ENCODE measurements at regions not wholly inside any gene's neighbourhood (a gene's known extent, or its start where the extent isn't known, plus 50 kb on each side); places are given as distances from the start of the nearest gene placed in this dataset.

DNA sequence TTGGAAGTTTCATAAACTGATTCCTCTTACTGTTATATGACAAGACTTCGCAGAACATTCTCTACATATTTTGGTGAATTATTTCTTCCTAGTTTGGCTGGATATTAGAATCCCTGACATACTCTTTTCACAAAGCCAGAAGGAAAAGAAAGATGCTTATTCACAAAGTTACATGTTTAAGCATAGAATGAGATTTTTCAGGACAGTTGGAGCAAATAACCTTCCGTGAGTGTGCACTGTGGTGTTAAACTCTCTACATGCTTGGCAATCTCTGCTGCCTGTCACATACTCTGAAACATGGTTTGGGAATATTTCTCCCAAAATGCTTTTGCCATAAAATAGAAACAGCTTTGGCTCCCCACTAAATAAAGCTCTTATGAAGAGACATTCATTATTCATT lies 230.0 kb upstream of the MTNR1B start:
- H3K4me1 ChIP-seq = peaks cover 5% of the 10 kb centered on the region
- Mint-ChIP-seq H3K27me3 (ENCODE audit: insufficient read depth, low read depth) (no peaks in the 10 kb centered on the region), H3K4me3 (no peak overlapping the region), H3K36me3 (no peaks in the 10 kb centered on the region), H3K27ac (no peak overlapping the region), H3K9me3 (no peaks in the 10 kb centered on the region), H3K4me1 (peaks cover 4% of the 10 kb centered on the region)
- no peaks in the 10 kb centered on the region for H3K27me3 ChIP-seq
- no peaks in the 10 kb centered on the region for H3K79me2 ChIP-seq (ENCODE audit: low read depth)
- no peaks in the 10 kb centered on the region for H4K20me1 ChIP-seq (ENCODE audit: low read depth)
- no peaks in the 10 kb centered on the region for H3K9me3 ChIP-seq (ENCODE audit: low read depth)
- TF ChIP-seq EZH2 (IDR thresholded peaks at IDR 0.05) = no peak
- TF ChIP-seq, protein P1, sequence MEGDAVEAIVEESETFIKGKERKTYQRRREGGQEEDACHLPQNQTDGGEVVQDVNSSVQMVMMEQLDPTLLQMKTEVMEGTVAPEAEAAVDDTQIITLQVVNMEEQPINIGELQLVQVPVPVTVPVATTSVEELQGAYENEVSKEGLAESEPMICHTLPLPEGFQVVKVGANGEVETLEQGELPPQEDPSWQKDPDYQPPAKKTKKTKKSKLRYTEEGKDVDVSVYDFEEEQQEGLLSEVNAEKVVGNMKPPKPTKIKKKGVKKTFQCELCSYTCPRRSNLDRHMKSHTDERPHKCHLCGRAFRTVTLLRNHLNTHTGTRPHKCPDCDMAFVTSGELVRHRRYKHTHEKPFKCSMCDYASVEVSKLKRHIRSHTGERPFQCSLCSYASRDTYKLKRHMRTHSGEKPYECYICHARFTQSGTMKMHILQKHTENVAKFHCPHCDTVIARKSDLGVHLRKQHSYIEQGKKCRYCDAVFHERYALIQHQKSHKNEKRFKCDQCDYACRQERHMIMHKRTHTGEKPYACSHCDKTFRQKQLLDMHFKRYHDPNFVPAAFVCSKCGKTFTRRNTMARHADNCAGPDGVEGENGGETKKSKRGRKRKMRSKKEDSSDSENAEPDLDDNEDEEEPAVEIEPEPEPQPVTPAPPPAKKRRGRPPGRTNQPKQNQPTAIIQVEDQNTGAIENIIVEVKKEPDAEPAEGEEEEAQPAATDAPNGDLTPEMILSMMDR (IDR thresholded peaks at IDR 0.05) = no peak
- no peak for TF ChIP-seq EZH2phosphoT487 (IDR thresholded peaks at IDR 0.05)
- no peak overlapping the region for H2AFZ ChIP-seq (replicated peaks)
- no peaks in the 10 kb centered on the region for H3F3A ChIP-seq (ENCODE audit: low read depth)
- no peak overlapping the region for H3K4me2 ChIP-seq
- H3K4me3 ChIP-seq = no peak overlapping the region
- DNase-seq (ENCODE audit: low spot score) = no peak
- H3K27ac ChIP-seq = no peak overlapping the region
- H3K9ac ChIP-seq = no peak overlapping the region
- H3K36me3 ChIP-seq = no peaks in the 10 kb centered on the region

DNA sequence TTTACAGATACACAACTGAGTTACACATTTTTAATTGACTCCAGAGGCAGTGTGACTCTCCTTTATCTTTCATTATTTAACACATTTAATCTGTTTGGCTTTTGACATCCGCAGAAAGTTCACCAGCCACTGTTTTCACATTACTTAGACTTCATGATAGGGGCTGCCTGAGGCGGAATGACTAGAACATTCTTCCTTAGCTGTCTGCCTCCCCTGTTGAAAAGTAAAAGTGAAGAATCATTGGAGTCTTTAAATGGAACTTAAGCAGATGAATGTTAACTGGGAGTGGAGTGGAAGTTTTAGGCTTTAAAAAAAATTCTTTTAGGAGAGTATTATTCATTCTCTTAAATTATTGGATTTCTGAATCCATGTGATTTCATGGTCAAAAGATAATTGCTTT lies 229.2 kb upstream of the MTNR1B start:
- Mint-ChIP-seq H3K9me3 (no peaks in the 10 kb centered on the region), H3K4me1 (peaks cover 9% of the 10 kb centered on the region), H3K27ac (no peak overlapping the region), H3K36me3 (no peaks in the 10 kb centered on the region), H3K27me3 (ENCODE audit: insufficient read depth, low read depth) (no peaks in the 10 kb centered on the region), H3K4me3 (no peak overlapping the region)
- Histone ChIP-seq H2AFZ (replicated peaks) (no peak overlapping the region), H3K36me3 (no peaks in the 10 kb centered on the region), H3F3A (ENCODE audit: low read depth) (no peaks in the 10 kb centered on the region), H4K20me1 (ENCODE audit: low read depth) (no peaks in the 10 kb centered on the region), H3K9ac (no peak overlapping the region), H3K79me2 (ENCODE audit: low read depth) (no peaks in the 10 kb centered on the region), H3K4me1 (peaks cover 5% of the 10 kb centered on the region), H3K4me3 (no peak overlapping the region), H3K27me3 (no peaks in the 10 kb centered on the region), H3K4me2 (no peak overlapping the region), H3K9me3 (ENCODE audit: low read depth) (no peaks in the 10 kb centered on the region), H3K27ac (no peak overlapping the region)
- no peak for DNase-seq (ENCODE audit: low spot score)
- TF ChIP-seq EZH2 (IDR thresholded peaks at IDR 0.05) (no peak), EZH2phosphoT487 (IDR thresholded peaks at IDR 0.05) (no peak)
- TF ChIP-seq, protein P1 (IDR thresholded peaks at IDR 0.05) = no peak

DNA sequence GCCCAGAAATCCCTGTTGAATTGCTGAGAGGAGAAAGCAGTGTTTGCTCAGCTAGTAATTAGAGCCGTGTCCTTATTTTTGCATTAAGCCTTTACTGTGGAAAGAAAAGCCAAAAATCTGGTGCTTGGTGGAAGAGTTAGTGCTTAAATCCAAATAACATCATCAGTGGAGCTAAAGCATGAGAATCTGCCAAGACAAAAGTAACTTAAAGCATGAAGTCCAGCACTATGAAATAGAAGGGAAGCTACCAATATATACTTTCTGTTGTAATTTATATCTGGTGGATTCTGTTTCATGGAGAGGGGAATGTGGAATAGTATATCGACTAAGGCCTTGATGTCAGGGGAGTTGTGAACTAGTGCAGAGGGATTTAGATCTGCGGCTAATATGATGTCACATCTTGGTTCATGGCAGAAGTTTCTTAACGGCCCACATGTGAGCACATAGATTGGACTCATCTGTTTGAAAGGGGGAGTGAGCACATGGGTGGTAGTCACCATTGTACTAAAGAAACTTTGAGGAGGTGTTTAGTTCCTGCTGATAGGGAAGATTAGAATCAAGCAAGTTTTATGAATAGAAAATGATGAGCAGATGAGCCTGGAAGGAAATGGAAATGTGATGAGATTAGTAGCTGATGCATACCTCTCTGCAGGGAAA lies 224.4 kb upstream of the MTNR1B start:
- Histone ChIP-seq H3K27ac (no peak overlapping the region), H3K9ac (no peak overlapping the region), H3K4me1 (no peaks in the 10 kb centered on the region), H3F3A (ENCODE audit: low read depth) (no peaks in the 10 kb centered on the region), H3K9me3 (ENCODE audit: low read depth) (no peaks in the 10 kb centered on the region), H3K4me2 (no peak overlapping the region), H3K4me3 (no peak overlapping the region), H3K79me2 (ENCODE audit: low read depth) (no peaks in the 10 kb centered on the region), H2AFZ (replicated peaks) (no peak overlapping the region), H4K20me1 (ENCODE audit: low read depth) (no peaks in the 10 kb centered on the region), H3K36me3 (no peaks in the 10 kb centered on the region), H3K27me3 (no peaks in the 10 kb centered on the region)
- Mint-ChIP-seq H3K9me3 (peaks cover 12% of the 10 kb centered on the region), H3K4me1 (peaks cover 5% of the 10 kb centered on the region), H3K4me3 (no peak overlapping the region), H3K27ac (no peak overlapping the region), H3K27me3 (ENCODE audit: insufficient read depth, low read depth) (peaks cover 2% of the 10 kb centered on the region), H3K36me3 (peaks cover 9% of the 10 kb centered on the region)
- TF ChIP-seq EZH2 (IDR thresholded peaks at IDR 0.05) (no peak), EZH2phosphoT487 (IDR thresholded peaks at IDR 0.05) (no peak)
- TF ChIP-seq, protein P1 (IDR thresholded peaks at IDR 0.05) = no peak
- no peak for DNase-seq (ENCODE audit: low spot score)
